ENCODE measurements at regions not wholly inside any gene's neighbourhood (a gene's known extent, or its start where the extent isn't known, plus 50 kb on each side); places are given as distances from the start of the nearest gene placed in this dataset.

GRCh38 chr5:11973469-11973868 lies 69.2 kb upstream of the CTNND2 start:
- no peaks in the 10 kb centered on the region for H3K36me3 Mint-ChIP-seq (ENCODE audit: unreplicated experiment)
- H3K27me3 Mint-ChIP-seq (ENCODE audit: unreplicated experiment): no peaks in the 10 kb centered on the region
- H3K4me3 Mint-ChIP-seq (ENCODE audit: unreplicated experiment): no peak overlapping the region
- H3K27ac Mint-ChIP-seq (ENCODE audit: unreplicated experiment): no peak overlapping the region
- TF ChIP-seq CTCF (IDR thresholded peaks at IDR 0.05; ENCODE audit: partially characterized antibody, unreplicated experiment): no peak
- H3K9me3 Mint-ChIP-seq (ENCODE audit: unreplicated experiment): no peaks in the 10 kb centered on the region
- H3K4me1 Mint-ChIP-seq (ENCODE audit: low read depth, unreplicated experiment): peaks cover 1% of the 10 kb centered on the region
- DNase-seq: no peak

- TF ChIP-seq CTCF (IDR thresholded peaks at IDR 0.05; ENCODE audit: partially characterized antibody, unreplicated experiment): no peak
- Mint-ChIP-seq H3K4me3 (ENCODE audit: unreplicated experiment) (no peak overlapping the region), H3K9me3 (ENCODE audit: unreplicated experiment) (no peaks in the 10 kb centered on the region), H3K27me3 (ENCODE audit: unreplicated experiment) (no peaks in the 10 kb centered on the region), H3K36me3 (ENCODE audit: unreplicated experiment) (no peaks in the 10 kb centered on the region), H3K27ac (ENCODE audit: unreplicated experiment) (no peak overlapping the region), H3K4me1 (ENCODE audit: low read depth, unreplicated experiment) (peaks cover 12% of the 10 kb centered on the region)
- DNase-seq: no peak
Measured at GRCh38 chr5:11963227-11963626, 59.0 kb upstream of the CTNND2 start.

GRCh38 chr5:11962122-11962521 lies 57.9 kb upstream of the CTNND2 start:
- Mint-ChIP-seq H3K4me3 (ENCODE audit: unreplicated experiment) (no peak overlapping the region), H3K27ac (ENCODE audit: unreplicated experiment) (no peak overlapping the region), H3K27me3 (ENCODE audit: unreplicated experiment) (no peaks in the 10 kb centered on the region), H3K36me3 (ENCODE audit: unreplicated experiment) (no peaks in the 10 kb centered on the region), H3K4me1 (ENCODE audit: low read depth, unreplicated experiment) (peaks cover 15% of the 10 kb centered on the region), H3K9me3 (ENCODE audit: unreplicated experiment) (no peaks in the 10 kb centered on the region)
- no peak for TF ChIP-seq CTCF (IDR thresholded peaks at IDR 0.05; ENCODE audit: partially characterized antibody, unreplicated experiment)
- no peak for DNase-seq

GRCh38 chr5:11958321-11958720 lies 54.1 kb upstream of the CTNND2 start:
- no peaks in the 10 kb centered on the region for H3K27me3 Mint-ChIP-seq (ENCODE audit: unreplicated experiment)
- no peaks in the 10 kb centered on the region for H3K36me3 Mint-ChIP-seq (ENCODE audit: unreplicated experiment)
- no peak overlapping the region for H3K4me3 Mint-ChIP-seq (ENCODE audit: unreplicated experiment)
- H3K9me3 Mint-ChIP-seq (ENCODE audit: unreplicated experiment): no peaks in the 10 kb centered on the region
- H3K27ac Mint-ChIP-seq (ENCODE audit: unreplicated experiment): no peak overlapping the region
- no peak for DNase-seq
- peaks cover 36% of the 10 kb centered on the region for H3K4me1 Mint-ChIP-seq (ENCODE audit: low read depth, unreplicated experiment)
- no peak for TF ChIP-seq CTCF (IDR thresholded peaks at IDR 0.05; ENCODE audit: partially characterized antibody, unreplicated experiment)

GRCh38 chr5:11955331-11955730 lies 51.1 kb upstream of the CTNND2 start:
- TF ChIP-seq CTCF (IDR thresholded peaks at IDR 0.05; ENCODE audit: partially characterized antibody, unreplicated experiment): no peak
- peak overlapping the region; percentile 5 for H3K27ac Mint-ChIP-seq (ENCODE audit: unreplicated experiment)
- peaks cover 32% of the 10 kb centered on the region for H3K4me1 Mint-ChIP-seq (ENCODE audit: low read depth, unreplicated experiment)
- H3K9me3 Mint-ChIP-seq (ENCODE audit: unreplicated experiment): no peaks in the 10 kb centered on the region
- no peak for DNase-seq
- no peaks in the 10 kb centered on the region for H3K27me3 Mint-ChIP-seq (ENCODE audit: unreplicated experiment)
- H3K4me3 Mint-ChIP-seq (ENCODE audit: unreplicated experiment): peak overlapping the region; percentile 28
- H3K36me3 Mint-ChIP-seq (ENCODE audit: unreplicated experiment): no peaks in the 10 kb centered on the region
